ENCODE measurements at regions not wholly inside any gene's neighbourhood (a gene's known extent, or its start where the extent isn't known, plus 50 kb on each side); places are given as distances from the start of the nearest gene placed in this dataset.

DNA sequence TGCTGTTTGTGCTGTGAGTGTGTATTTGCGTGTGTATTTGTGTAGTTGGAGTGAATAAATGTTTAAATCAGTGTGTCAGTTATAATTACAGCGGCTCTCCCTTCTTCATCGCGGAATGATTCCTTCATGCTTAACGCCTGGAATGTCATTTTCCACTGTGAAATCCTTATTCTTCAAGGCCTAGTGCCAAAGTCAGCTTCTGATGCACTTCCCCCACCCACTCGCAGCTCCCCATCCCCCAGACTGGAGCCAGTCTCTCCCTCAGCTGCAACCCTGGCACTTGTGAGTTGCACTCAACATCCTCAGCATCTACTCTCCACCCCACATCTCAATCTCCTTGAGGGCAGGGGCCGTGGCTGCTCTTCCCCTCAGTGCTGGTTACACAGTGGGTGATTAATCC, 583.0 kb downstream of the BCOR start:
- TF ChIP-seq CTCF (IDR thresholded peaks at IDR 0.05) (no peak), POLR2A (IDR thresholded peaks at IDR 0.05) (no peak)

Data from uterus (tissue), 2 donors.